H1 (cell line): ENCODE measurements at regions not wholly inside any gene's neighbourhood (a gene's known extent, or its start where the extent isn't known, plus 50 kb on each side); places are given as distances from the start of the nearest gene placed in this dataset.

Experiments
- CTCF ChIA-PET: fragments of 300-600 bp; sonication (Branson Sonifier 250); formaldehyde crosslinking; loops from one replicate; lab custom pipeline; 2021; ENCODE audit not compliant: partially characterized antibody; lab: Charles Lee
- POLR2A ChIA-PET: fragments of 300-600 bp; sonication (Branson Sonifier 250); formaldehyde crosslinking; loops from one replicate; lab custom pipeline; 2021; ENCODE audit warnings: inconsistent platforms; ENCODE audit not compliant: partially characterized antibody; lab: Charles Lee
- DNase-seq, 2 experiments: peaks; one replicate each; pipeline versions ENCODE4 v3.0.0 to v3.0.0-alpha.2; 2010 to 2022; ENCODE audit warnings: low spot score in 2 of 2, low read depth in 1 of 2, mixed read lengths in 1 of 2
- FAIRE-seq: peaks from 2 replicates; lab custom pipeline; 2011; peaks lifted over from hg19 to GRCh38; lab: Jason Lieb, UNC
- H2AFZ ChIP-seq: 2 replicates; pipeline ENCODE4 v1.8.1; 2012; ENCODE audit warnings: low read length, inconsistent platforms
- H2AK5ac ChIP-seq: 2 replicates; pipeline ENCODE4 v1.6.1; 2013; ENCODE audit warnings: low read depth, low read length
- H2BK120ac ChIP-seq: replicated peaks from 2 replicates; pipeline ENCODE3; 2013; ENCODE audit warnings: low read depth, low read length, inconsistent platforms
- H2BK12ac ChIP-seq: 2 replicates; pipeline ENCODE4 v1.6.1; 2013; ENCODE audit warnings: low read depth, low read length
- H2BK15ac ChIP-seq: 2 replicates; pipeline ENCODE4 v1.6.1; 2013; ENCODE audit warnings: low read length
- H2BK20ac ChIP-seq: 2 replicates; pipeline ENCODE4 v1.6.1; 2013; ENCODE audit warnings: low read length
- H2BK5ac ChIP-seq: 2 replicates; pipeline ENCODE4 v1.6.1; 2013; ENCODE audit warnings: low read depth, low read length
- H3K14ac ChIP-seq: 2 replicates; pipeline ENCODE4 v1.6.1; 2013; ENCODE audit warnings: inconsistent platforms; ENCODE audit not compliant: insufficient read length
- H3K18ac ChIP-seq: 2 replicates; pipeline ENCODE4 v1.6.1; 2013; ENCODE audit warnings: low read length; ENCODE audit errors: extremely low read depth
- H3K23ac ChIP-seq: 2 replicates; pipeline ENCODE4 v1.6.1; 2013; ENCODE audit warnings: inconsistent platforms; ENCODE audit not compliant: insufficient read length
- H3K23me2 ChIP-seq: 2 replicates; pipeline ENCODE4 v1.6.1; 2013; ENCODE audit warnings: low read depth, low read length
- H3K27ac ChIP-seq: 2 replicates; pipeline ENCODE4 v1.6.1; 2011; ENCODE audit warnings: low read depth, low read length, inconsistent platforms
- H3K27me3 ChIP-seq, 4 experiments: replicated peaks in 1 of 4; 1 replicate in 1 of 4; 2 replicates in 3 of 4; pipeline versions ENCODE4 v1.6.1 to v1.8.1; 2011 to 2013; ENCODE audit warnings: low read length in 3 of 4, mild to moderate bottlenecking in 3 of 4, inconsistent platforms in 2 of 4, mixed read lengths in 2 of 4, moderate library complexity in 1 of 4; ENCODE audit not compliant: control insufficient read depth in 3 of 4, insufficient read depth in 3 of 4; ENCODE audit errors: extremely low read depth in 1 of 4
- H3K36me3 ChIP-seq, 4 experiments: 2 replicates each; pipeline versions ENCODE4 v1.6.1 to v1.8.1; 2011 to 2013; ENCODE audit warnings: mild to moderate bottlenecking in 4 of 4, low read length in 3 of 4, moderate library complexity in 2 of 4, control low read depth in 1 of 4, inconsistent platforms in 1 of 4; ENCODE audit not compliant: insufficient read depth in 4 of 4, control insufficient read depth in 2 of 4
- H3K4ac ChIP-seq: replicated peaks from 2 replicates; pipeline ENCODE3; 2013; ENCODE audit warnings: low read length, low read depth, mixed read lengths, inconsistent platforms; ENCODE audit not compliant: insufficient read length
- H3K4me1 ChIP-seq, 4 experiments: replicated peaks in 1 of 4; 1 replicate in 1 of 4; 2 replicates in 3 of 4; pipeline versions ENCODE4 v1.6.1 to v1.8.1; 2011 to 2013; ENCODE audit warnings: low read length in 3 of 4, inconsistent platforms in 2 of 4, mixed read lengths in 1 of 4; ENCODE audit not compliant: insufficient read depth in 4 of 4, control insufficient read depth in 3 of 4
- H3K4me2 ChIP-seq, 2 experiments: 2 replicates each; pipeline versions ENCODE4 v1.6.1 to v1.8.1; 2011 to 2013; ENCODE audit warnings: low read depth in 2 of 2, low read length in 2 of 2, control low read depth in 1 of 2, inconsistent platforms in 1 of 2, mild to moderate bottlenecking in 1 of 2; ENCODE audit not compliant: insufficient read depth in 1 of 2
- H3K4me3 ChIP-seq, 4 experiments: fragments of 200-600, 300-600 bp in 1 of 4; sonication (generic), shearing (Covaris generic), sonication (Bioruptor Twin) in 1 of 4; 2 replicates each; pipeline versions ENCODE4 v1.5.1 to v1.8.1; 2011 to 2016; ENCODE audit warnings: low read length in 4 of 4, low read depth in 3 of 4, control low read depth in 2 of 4, inconsistent platforms in 2 of 4, mild to moderate bottlenecking in 2 of 4, mixed read lengths in 1 of 4, moderate library complexity in 1 of 4; ENCODE audit not compliant: insufficient read depth in 2 of 4; ENCODE audit errors: extremely low read depth in 1 of 4
- H3K56ac ChIP-seq: replicated peaks from 2 replicates; pipeline ENCODE3; 2013; ENCODE audit warnings: low read depth, mild to moderate bottlenecking, mixed read lengths, low read length, inconsistent platforms; ENCODE audit not compliant: insufficient read length
- H3K79me1 ChIP-seq: 2 replicates; pipeline ENCODE4 v1.6.1; 2013; ENCODE audit warnings: low read depth, low read length, control low read depth
- H3K79me2 ChIP-seq, 2 experiments: 2 replicates each; pipeline versions ENCODE4 v1.6.1 to v1.8.1; 2012 to 2013; ENCODE audit warnings: low read length in 2 of 2, mild to moderate bottlenecking in 2 of 2, inconsistent platforms in 1 of 2; ENCODE audit not compliant: insufficient read depth in 2 of 2, control insufficient read depth in 1 of 2
- H3K9ac ChIP-seq, 4 experiments: replicated peaks in 1 of 4; 1 replicate in 1 of 4; 2 replicates in 3 of 4; pipeline versions ENCODE4 v1.6.1 to v1.8.1; 2011 to 2013; ENCODE audit warnings: low read depth in 3 of 4, low read length in 3 of 4, control low read depth in 2 of 4, mild to moderate bottlenecking in 2 of 4, moderate library complexity in 2 of 4, inconsistent platforms in 1 of 4; ENCODE audit errors: extremely low read depth in 1 of 4
- H3K9me3 ChIP-seq, 2 experiments: 2 replicates each; pipeline versions ENCODE4 v1.6.1 to v1.8.1; 2012 to 2013; ENCODE audit warnings: mild to moderate bottlenecking in 2 of 2, moderate library complexity in 2 of 2, control low read depth in 1 of 2, inconsistent platforms in 1 of 2, low read depth in 1 of 2, low read length in 1 of 2, mixed read lengths in 1 of 2; ENCODE audit not compliant: insufficient read depth in 2 of 2
- H4K20me1 ChIP-seq, 2 experiments: replicated peaks in 1 of 2; 2 replicates each; pipeline versions ENCODE3 to v1.8.1; 2011 to 2013; ENCODE audit warnings: inconsistent platforms in 2 of 2, low read length in 2 of 2, mild to moderate bottlenecking in 1 of 2; ENCODE audit not compliant: insufficient read depth in 2 of 2, control insufficient read depth in 1 of 2
- H4K5ac ChIP-seq: 2 replicates; pipeline ENCODE4 v1.6.1; 2013; ENCODE audit warnings: low read length, low read depth, mixed read lengths, inconsistent platforms; ENCODE audit not compliant: insufficient read length
- H4K8ac ChIP-seq: 2 replicates; pipeline ENCODE4 v1.8.0; 2013; ENCODE audit warnings: mild to moderate bottlenecking, moderate library complexity, low read length, inconsistent platforms; ENCODE audit not compliant: insufficient read depth; ENCODE audit errors: extremely low read depth
- H4K91ac ChIP-seq: replicated peaks from 2 replicates; pipeline ENCODE3; 2013; ENCODE audit warnings: low read length, mixed read lengths, inconsistent platforms; ENCODE audit not compliant: insufficient read length
- CEBPB ChIP-seq: IDR thresholded peaks from 2 replicates; pipeline ENCODE4 v1.6.1; 2012; ENCODE audit warnings: low read depth, low read length
- EP300 ChIP-seq, 2 experiments: IDR thresholded peaks; 1 replicate in 1 of 2; 2 replicates in 1 of 2; pipeline ENCODE4 v1.6.1; 2011 to 2012; ENCODE audit warnings: low read depth in 2 of 2, low read length in 2 of 2, mild to moderate bottlenecking in 2 of 2, borderline replicate concordance in 1 of 2, inconsistent platforms in 1 of 2, moderate library complexity in 1 of 2
- GABPA ChIP-seq: IDR thresholded peaks from 2 replicates; pipeline ENCODE4 v1.6.1; 2011; ENCODE audit warnings: mild to moderate bottlenecking, low read length, moderate library complexity, borderline replicate concordance; ENCODE audit not compliant: insufficient read depth
- KDM4A ChIP-seq: IDR thresholded peaks from one replicate; pipeline ENCODE4 v1.7.1; 2012; ENCODE audit warnings: low read depth, mild to moderate bottlenecking, moderate library complexity, low read length, inconsistent platforms; ENCODE audit not compliant: severe bottlenecking
- NANOG ChIP-seq: IDR thresholded peaks from 2 replicates; pipeline ENCODE4 v1.6.1; 2011; ENCODE audit warnings: low read length, low read depth, mild to moderate bottlenecking, inconsistent platforms; ENCODE audit not compliant: insufficient read depth, poor library complexity, severe bottlenecking
- RFX5 ChIP-seq: IDR thresholded peaks from 2 replicates; pipeline ENCODE4 v1.6.1; 2011; ENCODE audit warnings: low read depth, low read length, improper control_type of control experiment, borderline replicate concordance
- SAP30 ChIP-seq: fragments of 300-600 bp; sonication (generic); IDR thresholded peaks from 2 replicates; pipeline ENCODE4 v1.7.1; 2012; ENCODE audit warnings: low read length, moderate library complexity, mild to moderate bottlenecking, inconsistent platforms; ENCODE audit not compliant: insufficient read depth, insufficient replicate concordance
- SUZ12 ChIP-seq: fragments of 200-600 bp; sonication (generic); IDR thresholded peaks from 2 replicates; pipeline ENCODE4 v1.6.1; 2012; ENCODE audit warnings: mild to moderate bottlenecking, inconsistent platforms, low read length, moderate library complexity, mixed read lengths
- TCF12 ChIP-seq: IDR thresholded peaks from 2 replicates; pipeline ENCODE4 v1.6.1; 2011; ENCODE audit warnings: low read depth, mild to moderate bottlenecking, low read length
- WGBS, 2 experiments: shearing (Covaris generic) in 1 of 2; methylation state at CpG; one replicate each; pipeline versions ENCODE4 v1.1.6 to v1.1.7; 2013 to 2015; ENCODE audit warnings: low lambda C conversion rate in 2 of 2, mixed read lengths in 2 of 2, inconsistent platforms in 1 of 2, low coverage in 1 of 2, missing lambda C conversion rate in 1 of 2; ENCODE audit not compliant: insufficient replicate concordance in 2 of 2, insufficient coverage in 1 of 2, insufficient read length in 1 of 2; ENCODE audit errors: extremely low coverage in 1 of 2, missing lambda C conversion rate in 1 of 2; 5-methylcytosine and 5-hydroxymethylcytosine counted together

GRCh38 chr11:119899997-119900396 is 171.0 kb upstream of the NECTIN1 start:
- Histone ChIP-seq H2BK15ac (no peak overlapping the region), H3K79me2 (no peaks in the 10 kb centered on the region), H3K4me3 (no peak overlapping the region), H3K18ac (no peak overlapping the region), H3K36me3 (no peaks in the 10 kb centered on the region), H4K5ac (no peak overlapping the region), H4K8ac (no peak overlapping the region), H3K9ac (no peak overlapping the region), H2BK5ac (no peak overlapping the region), H2BK12ac (no peak overlapping the region), H3K9me3 (no peaks in the 10 kb centered on the region), H3K23me2 (no peaks in the 10 kb centered on the region), H2BK20ac (no peak overlapping the region), H3K27ac (no peak overlapping the region), H2AK5ac (no peak overlapping the region), H3K4me1 (peaks cover 0 to 7% (median under 1%) of the 10 kb centered on the region in 4 experiments; a peak in 3 of 7 replicates), H2AFZ (no peak overlapping the region), H3K14ac (no peak overlapping the region), H3K56ac (no peak overlapping the region), H3K79me1 (no peaks in the 10 kb centered on the region), H3K4me2 (no peak overlapping the region), H2BK120ac (no peak overlapping the region), H3K4ac (no peak overlapping the region), H3K27me3 (peaks cover 0 to 2% (median 0%) of the 10 kb centered on the region in 4 experiments; a peak in 1 of 7 replicates), H4K91ac (no peak overlapping the region), H3K23ac (no peak overlapping the region), H4K20me1 (no peaks in the 10 kb centered on the region)
- WGBS, 2 experiments: 66% methylated on average over 3 of the region's 3 CpGs; no CpG with 5 or more reads in 1 of the 2 experiments
- POLR2A ChIA-PET: no interaction called here
- FAIRE-seq (no peak), DNase-seq (no peak)
- CTCF ChIA-PET: no interaction called here
- no peak for TF ChIP-seq NANOG
- no peak for TF ChIP-seq SAP30
- no peak for TF ChIP-seq TCF12
- no peak for TF ChIP-seq RFX5
- no peak for TF ChIP-seq CEBPB
- TF ChIP-seq GABPA: no peak
- no peak for TF ChIP-seq SUZ12
- no peak for TF ChIP-seq EP300 (IDR thresholded peaks at IDR 0.05; ENCODE audit: borderline replicate concordance in 1 of 2, low read depth in 2 of 2, low read length in 2 of 2)
- TF ChIP-seq KDM4A: no peak
